HPDE6-E6E7 (cell line): ENCODE measurements at regions not wholly inside any gene's neighbourhood (a gene's known extent, or its start where the extent isn't known, plus 50 kb on each side); places are given as distances from the start of the nearest gene placed in this dataset.

Experiments used
- DNase-seq: peaks from one replicate; pipeline ENCODE4 v3.0.0; 2011; ENCODE audit warnings: missing footprints; ENCODE audit errors: extremely low spot score

GRCh38 chr1:244265507-244265906 is 186.2 kb downstream of the ADSS2 start:
- DNase-seq = no peak

- no peak for DNase-seq
Measured at GRCh38 chr1:244269169-244269568, 182.5 kb downstream of the ADSS2 start.

- DNase-seq = no peak
Measured at GRCh38 chr1:244271004-244271403, 180.7 kb downstream of the ADSS2 start.

GRCh38 chr1:244271691-244272308 is 179.9 kb downstream of the ADSS2 start:
- DNase-seq = no peak

- DNase-seq = peak; percentile 55
Measured at GRCh38 chr1:244272471-244273261, 179.0 kb downstream of the ADSS2 start.

- DNase-seq = no peak
Measured at GRCh38 chr1:244273262-244273844, 178.4 kb downstream of the ADSS2 start.

- peak; percentile 89 for DNase-seq
Measured at GRCh38 chr1:244273845-244274619, 177.7 kb downstream of the ADSS2 start.

- DNase-seq = no peak
Measured at GRCh38 chr1:244276646-244277045, 175.1 kb downstream of the ADSS2 start.

GRCh38 chr1:244280201-244280600 is 171.5 kb downstream of the ADSS2 start:
- no peak for DNase-seq

- no peak for DNase-seq
Measured at GRCh38 chr1:244280859-244281258, 170.8 kb downstream of the ADSS2 start.

- DNase-seq = no peak
Measured at GRCh38 chr1:244283772-244284171, 167.9 kb downstream of the ADSS2 start.

- no peak for DNase-seq
Measured at GRCh38 chr1:244284641-244285156, 167.0 kb downstream of the ADSS2 start.

- no peak for DNase-seq
Measured at GRCh38 chr1:244286341-244286740, 165.4 kb downstream of the ADSS2 start.

GRCh38 chr1:244287726-244288125 is 164.0 kb downstream of the ADSS2 start:
- no peak for DNase-seq

GRCh38 chr1:244288663-244289062 is 163.0 kb downstream of the ADSS2 start:
- DNase-seq = no peak

GRCh38 chr1:244289991-244290785 is 161.5 kb downstream of the ADSS2 start:
- no peak for DNase-seq

GRCh38 chr1:244291236-244292201 is 160.2 kb downstream of the ADSS2 start:
- no peak for DNase-seq

GRCh38 chr1:244294599-244295224 is 157.0 kb downstream of the ADSS2 start:
- DNase-seq = no peak

GRCh38 chr1:244296003-244296402 is 155.7 kb downstream of the ADSS2 start:
- no peak for DNase-seq

GRCh38 chr1:244296447-244296846 is 155.3 kb downstream of the ADSS2 start:
- DNase-seq = no peak
